ENCODE measurements at regions not wholly inside any gene's neighbourhood (a gene's known extent, or its start where the extent isn't known, plus 50 kb on each side); places are given as distances from the start of the nearest gene placed in this dataset.

GRCh38 chr6:119514345-119514744, 164.8 kb upstream of the MAN1A1 start:
- no peak for TF ChIP-seq POLR2A (conservative IDR thresholded peaks at IDR 0.05)
- no peak for TF ChIP-seq CTCF (IDR thresholded peaks at IDR 0.05 in 2 of 3, conservative IDR thresholded peaks at IDR 0.05 in 1 of 3; ENCODE audit: insufficient read depth in 2 of 3, low read depth in 1 of 3, low read length in 3 of 3)
